ENCODE measurements at regions not wholly inside any gene's neighbourhood (a gene's known extent, or its start where the extent isn't known, plus 50 kb on each side); places are given as distances from the start of the nearest gene placed in this dataset.
"Not testable (repeated sequence)": the region's sequence is repeated elsewhere in the genome, so short reads cannot be mapped to it uniquely, and the experiment has no call there.

DNA sequence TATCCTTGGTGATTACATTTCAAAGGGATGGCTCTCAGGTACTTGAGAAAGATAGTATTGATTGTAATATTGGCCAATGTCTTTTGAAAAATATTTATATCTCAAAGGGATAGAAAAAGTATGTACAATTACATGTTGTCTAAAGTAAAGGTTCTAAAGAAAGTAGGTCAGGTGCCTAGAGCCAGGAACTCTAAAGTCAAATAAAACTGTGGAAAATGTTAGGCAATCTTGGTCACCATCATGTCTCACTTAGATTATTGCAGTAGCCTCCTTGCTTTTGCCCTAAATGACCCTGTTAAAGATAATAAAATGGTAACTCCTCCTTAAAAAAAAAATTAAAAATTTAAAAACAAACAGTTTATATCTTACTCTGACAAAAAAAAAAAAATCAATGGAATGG, 198.5 kb upstream of the ARPP21 start:
- DNase-seq (ENCODE audit: low spot score): no peak

DNA sequence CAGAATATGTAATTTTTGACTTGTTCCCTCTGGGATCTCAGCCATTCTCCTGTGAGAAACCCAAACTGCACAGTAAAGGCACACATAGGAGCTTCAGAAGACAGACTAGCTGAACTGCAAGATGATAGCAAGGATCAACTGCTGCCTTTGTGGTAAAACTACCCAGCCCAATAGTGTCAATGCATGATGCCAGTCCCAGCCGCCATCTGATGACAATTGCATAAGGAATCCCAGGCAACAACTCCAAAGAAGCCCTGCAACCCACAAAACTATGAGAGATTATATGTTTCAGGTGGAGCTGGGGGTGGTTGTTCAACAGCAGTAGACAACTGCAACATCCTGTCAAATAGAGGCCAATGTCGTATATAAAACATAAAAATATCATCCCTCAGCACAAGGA, 192.4 kb upstream of the ARPP21 start:
- no peak for DNase-seq (ENCODE audit: low spot score)

DNA sequence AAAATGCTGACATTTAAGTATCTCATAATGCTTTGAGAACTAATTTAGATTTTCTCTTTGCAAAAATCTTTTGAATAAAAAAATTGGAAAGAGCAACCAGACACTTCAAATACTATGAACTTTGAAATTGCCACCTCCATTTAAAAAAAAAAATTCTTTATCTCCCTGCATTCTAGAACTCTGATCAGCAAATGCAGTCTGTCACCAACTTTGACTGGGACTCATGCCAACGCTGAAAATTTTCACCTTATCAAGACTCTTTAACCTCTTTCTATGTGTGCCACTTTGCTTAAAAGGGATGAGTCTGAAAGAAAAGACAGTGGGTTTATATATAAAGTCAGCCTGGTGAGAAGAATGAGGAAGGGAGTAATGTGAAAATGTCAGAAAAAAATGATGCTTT, 191.2 kb upstream of the ARPP21 start:
- DNase-seq (ENCODE audit: low spot score): no peak

DNA sequence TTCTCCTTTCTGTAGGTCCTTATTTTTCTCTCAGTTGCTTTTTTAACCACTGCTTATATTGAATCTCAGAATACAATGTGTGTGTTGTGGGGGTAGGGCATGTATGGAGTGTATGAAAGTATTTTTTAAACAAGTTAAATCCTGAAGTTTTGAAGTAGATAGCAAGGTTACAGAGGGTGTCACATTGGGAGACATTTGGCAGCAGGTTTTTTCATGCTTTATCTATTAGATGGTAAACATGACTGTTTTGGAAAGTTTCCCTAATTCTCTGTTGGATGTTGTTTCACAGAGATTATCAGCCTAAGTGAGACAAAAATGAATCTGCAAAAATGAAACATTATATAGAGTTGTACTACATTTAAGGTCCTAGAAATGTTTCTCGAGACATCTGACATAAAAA, 190.6 kb upstream of the ARPP21 start:
- DNase-seq (ENCODE audit: low spot score): no peak

DNA sequence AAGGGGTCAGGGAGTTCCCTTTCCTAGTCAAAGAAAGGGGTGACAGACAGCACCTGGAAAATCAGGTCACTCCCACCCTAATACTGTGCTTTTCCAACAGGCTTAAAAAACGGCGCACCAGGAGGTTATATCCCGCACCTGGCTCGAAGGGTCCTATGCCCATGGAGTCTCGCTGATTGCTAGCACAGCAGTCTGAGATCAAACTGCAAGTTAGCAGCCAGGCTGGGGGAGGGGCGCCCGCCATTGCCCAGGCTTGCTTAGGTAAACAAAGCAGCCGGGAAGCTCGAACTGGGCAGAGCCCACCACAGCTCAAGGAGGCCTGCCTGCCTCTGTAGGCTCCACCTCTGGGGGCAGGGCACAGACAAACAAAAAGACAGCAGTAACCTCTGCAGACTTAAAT, 184.5 kb upstream of the ARPP21 start:
- not testable (repeated sequence) for DNase-seq (ENCODE audit: low spot score)

- no peak for DNase-seq (ENCODE audit: low spot score)
These were observed 165.4 kb upstream of the ARPP21 start for GRCh38 chr3:35473956-35474355.

DNA sequence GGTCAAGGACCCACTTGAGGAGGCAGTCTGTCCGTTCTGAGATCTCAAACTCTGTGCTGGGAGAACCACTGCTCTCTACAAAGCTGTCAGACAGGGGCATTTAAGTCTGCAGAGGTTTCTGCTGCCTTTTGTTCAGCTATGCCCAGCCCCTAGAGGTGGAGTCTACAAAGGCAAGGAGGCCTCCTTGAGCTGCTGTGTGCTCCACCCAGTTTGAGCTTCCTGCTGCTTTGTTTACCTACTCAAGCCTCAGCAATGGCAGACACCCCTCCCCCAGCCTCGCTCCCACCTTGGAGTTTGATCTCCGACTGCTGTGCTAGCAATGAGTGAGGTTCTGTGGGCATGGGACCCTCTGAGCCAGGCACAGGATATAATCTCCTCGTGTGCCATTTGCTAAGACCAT, 156.8 kb upstream of the ARPP21 start:
- DNase-seq (ENCODE audit: low spot score): not testable (repeated sequence)

GRCh38 chr3:35483131-35483530, 156.2 kb upstream of the ARPP21 start:
- no peak for DNase-seq (ENCODE audit: low spot score)

DNA sequence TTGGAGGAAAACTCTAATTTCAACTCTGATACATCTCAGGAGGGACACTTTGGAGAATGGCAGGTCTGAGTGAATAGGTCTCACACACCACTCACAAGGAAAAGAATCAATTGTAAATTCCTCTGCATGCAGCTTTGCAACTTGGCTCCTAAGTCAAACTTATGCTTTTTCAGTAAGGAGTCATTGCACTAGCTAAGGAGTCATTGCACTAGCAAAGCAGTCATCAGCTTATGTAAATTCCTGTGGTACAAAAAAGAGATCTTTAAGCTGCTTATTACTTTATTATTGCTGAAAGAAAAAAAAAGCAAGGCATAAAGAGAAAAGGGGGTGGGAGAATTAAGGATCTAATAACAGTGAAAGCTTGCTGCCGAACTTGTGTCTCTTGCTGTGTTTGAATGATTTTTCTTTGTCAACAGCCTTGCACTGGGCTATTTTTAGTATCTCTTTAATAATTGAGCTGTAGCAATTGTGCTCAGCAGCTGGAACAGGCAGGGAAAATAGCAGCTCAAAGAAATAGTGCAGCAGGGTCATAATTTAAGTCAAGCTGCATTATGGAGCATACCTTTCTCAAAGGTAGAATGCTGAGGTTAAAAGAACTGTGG, 154.3 kb upstream of the ARPP21 start:
- DNase-seq (ENCODE audit: low spot score): no peak

DNA sequence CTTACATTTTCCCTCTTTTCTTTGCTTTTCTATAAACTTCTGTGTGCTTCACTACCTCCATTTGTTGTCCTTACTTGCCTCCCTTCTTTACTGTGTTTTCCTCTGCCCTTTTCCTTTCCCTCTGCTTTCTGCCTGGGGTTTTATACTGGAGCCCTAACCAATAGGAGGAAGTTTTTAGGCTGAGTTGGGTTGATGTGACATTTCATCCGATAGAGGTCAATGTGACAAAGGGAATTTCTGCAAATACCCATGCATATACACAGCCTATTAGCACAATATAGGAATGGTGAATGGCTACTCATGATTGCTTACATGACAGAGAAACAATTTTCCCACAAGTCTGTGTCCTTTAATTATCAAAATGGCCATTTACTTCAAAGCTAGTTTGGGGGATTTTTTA, 153.0 kb upstream of the ARPP21 start:
- DNase-seq (ENCODE audit: low spot score): no peak

- DNase-seq (ENCODE audit: low spot score): no peak
These were observed 151.9 kb upstream of the ARPP21 start for GRCh38 chr3:35487376-35487775.

DNA sequence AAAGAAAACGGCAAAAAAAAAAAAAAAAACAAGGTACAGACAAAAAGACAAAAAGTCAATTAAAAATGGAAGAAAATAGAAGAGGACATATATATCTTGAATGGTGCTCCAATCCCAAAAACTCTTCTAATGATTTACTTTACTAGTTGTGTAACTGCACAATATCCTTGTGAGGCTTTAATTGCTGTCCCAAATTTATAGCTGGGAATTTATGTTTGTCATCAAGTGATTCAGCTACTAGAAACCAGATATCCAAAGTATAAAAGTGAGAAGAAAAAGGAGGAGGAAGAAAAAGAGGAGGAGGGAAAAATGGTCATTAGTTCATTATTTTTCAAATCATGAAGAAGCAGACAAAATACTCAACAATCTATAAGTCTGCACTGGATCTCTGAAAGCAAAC, 150.8 kb upstream of the ARPP21 start:
- no peak for DNase-seq (ENCODE audit: low spot score)

- no peak for DNase-seq (ENCODE audit: low spot score)
These were observed 146.5 kb upstream of the ARPP21 start for GRCh38 chr3:35492841-35493240.

DNA sequence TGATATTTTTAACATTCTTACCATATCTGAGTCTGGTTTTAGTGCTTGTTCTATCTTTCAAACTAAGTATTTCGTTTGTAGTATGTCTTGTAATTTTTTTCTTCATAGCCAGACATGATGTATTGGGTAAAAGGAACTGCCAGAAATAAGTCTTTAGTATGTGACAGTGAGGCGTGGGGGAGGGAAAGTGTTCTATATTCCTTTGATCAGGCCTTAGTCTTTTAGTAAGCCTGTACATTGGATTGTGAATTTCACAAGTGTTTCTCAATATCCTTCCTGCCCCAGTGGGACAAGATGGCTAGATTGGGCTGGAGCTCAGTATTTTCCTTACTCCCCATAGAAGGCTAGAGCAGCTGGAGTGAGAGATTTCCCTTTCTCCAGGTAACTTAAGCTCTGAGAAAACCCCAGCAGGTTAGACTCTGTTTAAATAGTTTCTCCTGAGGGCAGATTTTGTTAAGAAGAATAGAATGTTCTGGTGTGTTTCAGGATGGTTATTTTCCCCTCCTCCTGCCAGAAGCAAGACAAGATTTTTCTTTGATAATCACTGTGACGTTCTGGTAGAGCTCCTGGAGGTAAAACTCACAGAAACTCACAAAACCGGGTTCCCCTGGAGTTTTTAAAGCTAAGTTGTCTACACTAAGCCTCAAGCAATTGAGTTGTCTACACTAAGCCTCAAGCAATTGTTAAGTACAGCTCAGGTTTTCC, 140.7 kb upstream of the ARPP21 start:
- no peak for DNase-seq (ENCODE audit: low spot score)

GRCh38 chr3:35500641-35501350, 138.5 kb upstream of the ARPP21 start:
- no peak for DNase-seq (ENCODE audit: low spot score)

DNA sequence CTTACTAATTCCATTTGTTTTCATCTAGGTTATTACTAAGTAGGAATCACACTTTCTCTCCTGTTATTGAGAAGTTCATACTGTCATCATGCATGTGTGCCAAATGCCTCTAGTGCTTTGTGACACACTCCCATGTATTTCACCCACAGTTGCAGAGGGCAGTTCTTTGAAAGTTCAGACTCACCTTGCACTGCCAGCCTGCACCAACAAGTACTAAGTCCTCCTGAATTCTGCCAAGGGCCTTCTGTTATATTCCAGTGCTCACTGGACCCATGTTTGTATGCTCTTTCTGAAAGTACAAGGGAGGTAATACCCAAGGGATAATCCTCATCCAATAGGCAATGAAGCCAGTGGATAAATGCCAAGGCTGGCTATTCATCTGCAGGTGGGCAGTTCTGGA, 136.6 kb upstream of the ARPP21 start:
- no peak for DNase-seq (ENCODE audit: low spot score)

- no peak for DNase-seq (ENCODE audit: low spot score)
These were observed 134.1 kb upstream of the ARPP21 start for GRCh38 chr3:35505181-35505580.

DNA sequence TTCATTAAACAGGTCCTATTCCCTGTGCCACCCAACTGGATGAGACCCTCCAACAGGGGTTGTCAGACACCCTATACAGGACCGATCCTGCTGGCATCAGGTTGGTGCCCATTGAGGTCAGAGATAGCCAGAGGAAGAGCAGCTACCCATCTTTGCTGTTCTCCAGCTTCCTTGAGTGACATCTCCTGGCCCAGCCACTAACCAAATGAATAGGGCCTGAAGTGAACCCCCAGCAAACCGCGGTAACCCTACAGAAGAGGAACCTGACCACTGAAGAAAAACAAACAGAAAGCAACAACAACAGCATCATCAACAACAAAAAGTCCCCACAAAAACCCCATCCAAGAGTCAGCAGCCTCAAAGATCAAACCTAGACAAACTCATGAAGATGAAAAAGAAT, 133.6 kb upstream of the ARPP21 start:
- DNase-seq (ENCODE audit: low spot score): no peak

- DNase-seq (ENCODE audit: low spot score): no peak
These were observed 119.4 kb upstream of the ARPP21 start for GRCh38 chr3:35519936-35520335.

DNA sequence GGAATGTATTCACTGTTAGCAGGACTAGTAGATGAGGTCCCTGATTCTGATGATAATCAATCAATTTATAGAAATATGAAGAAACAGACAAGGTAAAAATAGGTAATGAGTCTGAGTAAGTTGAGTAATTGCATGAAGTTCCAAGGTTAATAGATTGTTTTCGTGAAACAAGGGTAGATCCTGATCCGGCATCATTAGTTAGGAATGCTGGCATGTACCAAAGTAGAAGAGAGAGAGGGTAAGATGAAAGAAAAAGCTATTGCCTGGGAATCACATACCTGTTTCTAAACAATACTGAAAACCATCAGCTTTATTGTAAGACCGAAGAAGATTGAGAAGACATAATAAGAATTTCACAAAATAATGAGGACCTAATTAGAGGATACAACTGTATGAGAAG, 118.1 kb upstream of the ARPP21 start:
- no peak for DNase-seq (ENCODE audit: low spot score)

DNA sequence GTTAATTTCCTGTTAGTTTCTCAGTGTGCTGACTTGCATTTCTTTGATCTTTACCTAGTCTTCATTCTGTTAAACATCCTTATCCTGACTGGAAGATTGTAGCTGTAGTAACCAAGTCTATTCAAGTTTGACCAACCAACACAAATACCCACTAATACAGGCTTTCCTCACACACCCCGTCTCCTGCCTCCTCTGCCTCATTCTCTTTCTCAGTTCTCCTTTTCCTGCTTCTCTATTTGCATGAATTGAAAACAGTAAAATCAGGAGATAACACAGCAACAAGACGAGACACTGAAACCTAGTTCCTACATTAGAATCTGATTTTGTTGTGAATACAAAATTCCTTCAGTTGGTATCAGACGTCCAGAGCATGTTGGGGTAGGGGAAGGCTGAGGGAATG, 116.9 kb upstream of the ARPP21 start:
- DNase-seq (ENCODE audit: low spot score): no peak

DNA sequence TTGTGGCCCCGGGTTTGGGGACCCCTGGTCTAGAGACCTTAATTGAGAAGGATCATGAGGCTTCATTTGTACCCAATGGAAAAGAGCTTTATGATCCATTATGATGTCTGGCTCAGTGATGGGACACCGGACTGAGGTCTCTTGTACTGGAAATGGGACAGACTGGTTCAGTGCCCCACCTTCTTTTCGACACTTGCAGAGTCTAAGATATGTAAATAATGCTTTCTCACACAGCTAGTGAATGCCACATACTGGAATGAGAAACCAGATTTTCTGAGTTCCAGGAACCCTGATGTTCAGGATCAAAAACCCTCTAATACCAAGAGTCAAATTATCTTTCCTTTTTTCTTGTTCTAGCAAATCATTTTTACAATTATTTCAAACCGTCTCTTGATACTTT, 116.3 kb upstream of the ARPP21 start:
- no peak for DNase-seq (ENCODE audit: low spot score)

DNA sequence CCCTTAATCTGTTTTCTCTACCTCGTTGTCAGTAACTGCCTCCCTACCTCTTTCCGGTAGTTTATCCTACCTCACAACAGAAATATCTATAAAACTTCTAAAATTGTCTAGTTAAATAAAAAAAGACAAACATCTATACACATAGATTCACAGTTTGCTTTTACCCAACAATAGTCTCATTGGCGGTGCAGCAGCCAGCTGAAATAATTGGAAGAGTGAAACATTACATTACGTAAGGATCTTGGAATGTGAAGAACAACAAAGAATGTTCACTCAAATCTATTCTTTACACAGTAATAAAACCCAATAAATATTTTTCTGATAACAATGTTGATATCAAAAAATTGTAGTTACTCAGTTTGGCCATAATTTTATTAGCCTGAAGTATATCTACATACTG, 115.5 kb upstream of the ARPP21 start:
- DNase-seq (ENCODE audit: low spot score): no peak

Measured in mesenteric fat pad (tissue), 1 donor.